ENCODE measurements at regions not wholly inside any gene's neighbourhood (a gene's known extent, or its start where the extent isn't known, plus 50 kb on each side); places are given as distances from the start of the nearest gene placed in this dataset.
"Not testable (repeated sequence)": the region's sequence is repeated elsewhere in the genome, so short reads cannot be mapped to it uniquely, and the experiment has no call there.

GRCh38 chr16:16722666-16723065 is 343.7 kb downstream of the NPIPA7 start:
- not testable (repeated sequence) for TF ChIP-seq CTCF, POLR2A (IDR thresholded peaks at IDR 0.05)

Measured in testis (tissue), 2 donors.